NCI-H2107 treated with DMSO at 0.1 percent for 48 hours (cell line): ENCODE measurements at regions not wholly inside any gene's neighbourhood (a gene's known extent, or its start where the extent isn't known, plus 50 kb on each side); places are given as distances from the start of the nearest gene placed in this dataset.

Experiments used
- DNase-seq: peaks from one replicate; lab custom pipeline; 2025; ENCODE audit not compliant: unreplicated experiment; lab: John Stamatoyannopoulos, UW

- no peak for DNase-seq
These were observed 830.8 kb downstream of the DIAPH3 start for GRCh38 chr13:59332966-59333365.

GRCh38 chr13:59337070-59337469, 826.7 kb downstream of the DIAPH3 start:
- DNase-seq: no peak

GRCh38 chr13:59340151-59340550, 823.6 kb downstream of the DIAPH3 start:
- DNase-seq: no peak

- DNase-seq: no peak
These were observed 823.1 kb downstream of the DIAPH3 start for GRCh38 chr13:59340581-59340980.

GRCh38 chr13:59342400-59342799, 821.3 kb downstream of the DIAPH3 start:
- DNase-seq: no peak

- no peak for DNase-seq
These were observed 820.6 kb downstream of the DIAPH3 start for GRCh38 chr13:59343132-59343531.

GRCh38 chr13:59343993-59344822, 819.5 kb downstream of the DIAPH3 start:
- DNase-seq: no peak

- no peak for DNase-seq
These were observed 818.4 kb downstream of the DIAPH3 start for GRCh38 chr13:59345311-59345710.

GRCh38 chr13:59346999-59347723, 816.6 kb downstream of the DIAPH3 start:
- DNase-seq: no peak

GRCh38 chr13:59348617-59349016, 815.1 kb downstream of the DIAPH3 start:
- DNase-seq: no peak

GRCh38 chr13:59352600-59352999, 811.1 kb downstream of the DIAPH3 start:
- DNase-seq: no peak

GRCh38 chr13:59354665-59355369, 808.9 kb downstream of the DIAPH3 start:
- no peak for DNase-seq

GRCh38 chr13:59356607-59357006, 807.1 kb downstream of the DIAPH3 start:
- no peak for DNase-seq

- DNase-seq: no peak
These were observed 805.7 kb downstream of the DIAPH3 start for GRCh38 chr13:59358014-59358413.

- no peak for DNase-seq
These were observed 803.6 kb downstream of the DIAPH3 start for GRCh38 chr13:59360108-59360507.

- no peak for DNase-seq
These were observed 802.8 kb downstream of the DIAPH3 start for GRCh38 chr13:59360916-59361315.

- DNase-seq: no peak
These were observed 800.4 kb downstream of the DIAPH3 start for GRCh38 chr13:59363313-59363712.

GRCh38 chr13:59363947-59364346, 799.8 kb downstream of the DIAPH3 start:
- no peak for DNase-seq

GRCh38 chr13:59364641-59365085, 799.1 kb downstream of the DIAPH3 start:
- no peak for DNase-seq

GRCh38 chr13:59367467-59367866, 796.3 kb downstream of the DIAPH3 start:
- no peak for DNase-seq

- no peak for DNase-seq
These were observed 795.8 kb downstream of the DIAPH3 start for GRCh38 chr13:59367904-59368303.

- no peak for DNase-seq
These were observed 795.0 kb downstream of the DIAPH3 start for GRCh38 chr13:59368693-59369092.
